Mesenchymal stem cell (in vitro differentiated cells and primary cell): ENCODE measurements at regions not wholly inside any gene's neighbourhood (a gene's known extent, or its start where the extent isn't known, plus 50 kb on each side); places are given as distances from the start of the nearest gene placed in this dataset.

Experiments
- DNase-seq: peaks from one replicate; pipeline ENCODE4 v3.0.0-alpha.2; 2013
- H2AFZ ChIP-seq: one replicate; pipeline ENCODE4 v1.6.1; 2013; ENCODE audit warnings: low read depth, mild to moderate bottlenecking, control low read depth, inconsistent platforms, low read length, moderate library complexity
- H2AK5ac ChIP-seq: 2 replicates; pipeline ENCODE4 v1.6.1; 2013; ENCODE audit warnings: low read length, moderate library complexity, mild to moderate bottlenecking, inconsistent platforms; ENCODE audit not compliant: severe bottlenecking
- H2BK120ac ChIP-seq: one replicate; pipeline ENCODE4 v1.6.1; 2013; ENCODE audit warnings: low read depth, mild to moderate bottlenecking, inconsistent platforms, low read length, moderate library complexity
- H2BK12ac ChIP-seq, 2 experiments: one replicate each; pipeline ENCODE4 v1.6.1; 2013; ENCODE audit warnings: inconsistent platforms in 2 of 2, low read length in 2 of 2, mild to moderate bottlenecking in 2 of 2, moderate library complexity in 2 of 2, control low read depth in 1 of 2
- H2BK15ac ChIP-seq: one replicate; pipeline ENCODE4 v1.6.1; 2013; ENCODE audit warnings: mild to moderate bottlenecking, low read depth, inconsistent platforms; ENCODE audit not compliant: poor library complexity, severe bottlenecking
- H2BK5ac ChIP-seq: 2 replicates; pipeline ENCODE4 v1.6.1; 2013; ENCODE audit warnings: low read depth, mild to moderate bottlenecking, low read length, control low read depth, inconsistent platforms; ENCODE audit not compliant: poor library complexity, severe bottlenecking
- H3K14ac ChIP-seq, 2 experiments: one replicate each; pipeline ENCODE4 v1.6.1; 2013; ENCODE audit warnings: inconsistent platforms in 2 of 2, low read length in 2 of 2, control low read depth in 1 of 2, mild to moderate bottlenecking in 1 of 2, moderate library complexity in 1 of 2
- H3K18ac ChIP-seq, 2 experiments: one replicate each; pipeline ENCODE4 v1.6.1; 2013; ENCODE audit warnings: inconsistent platforms in 2 of 2, low read length in 2 of 2, control low read depth in 1 of 2, low read depth in 1 of 2, mild to moderate bottlenecking in 1 of 2
- H3K23ac ChIP-seq, 2 experiments: one replicate each; pipeline ENCODE4 v1.6.1; 2013; ENCODE audit warnings: inconsistent platforms in 2 of 2, low read length in 2 of 2, mild to moderate bottlenecking in 2 of 2, moderate library complexity in 2 of 2, control low read depth in 1 of 2
- H3K27ac ChIP-seq: 2 replicates; pipeline ENCODE4 v1.5.1; 2013; ENCODE audit warnings: mild to moderate bottlenecking, moderate library complexity, low read length, control low read depth, inconsistent platforms; ENCODE audit not compliant: poor library complexity, severe bottlenecking
- H3K27me3 ChIP-seq, 2 experiments: 2 replicates each; pipeline versions ENCODE4 v1.6.1 to v1.7.0; 2013; ENCODE audit warnings: low read length in 2 of 2, mild to moderate bottlenecking in 2 of 2, moderate library complexity in 2 of 2, control low read depth in 1 of 2, inconsistent platforms in 1 of 2; ENCODE audit not compliant: control insufficient read depth in 1 of 2, insufficient read depth in 1 of 2
- H3K36me3 ChIP-seq, 2 experiments: 2 replicates each; pipeline versions ENCODE4 v1.6.1 to v1.7.0; 2013; ENCODE audit warnings: low read length in 2 of 2, control low read depth in 1 of 2, inconsistent platforms in 1 of 2, low read depth in 1 of 2, mild to moderate bottlenecking in 1 of 2; ENCODE audit not compliant: insufficient read depth in 2 of 2, control insufficient read depth in 1 of 2
- H3K4ac ChIP-seq, 2 experiments: one replicate each; pipeline ENCODE4 v1.6.1; 2013; ENCODE audit warnings: inconsistent platforms in 2 of 2, low read length in 2 of 2, mild to moderate bottlenecking in 2 of 2, moderate library complexity in 2 of 2, control low read depth in 1 of 2, low read depth in 1 of 2
- H3K4me1 ChIP-seq: 2 replicates; pipeline ENCODE4 v1.6.1; 2013; ENCODE audit warnings: low read depth, low read length, control low read depth; ENCODE audit not compliant: control insufficient read depth, insufficient read depth
- H3K4me2 ChIP-seq: 2 replicates; pipeline ENCODE4 v1.6.1; 2013; ENCODE audit warnings: low read length, mild to moderate bottlenecking, inconsistent platforms; ENCODE audit not compliant: poor library complexity, severe bottlenecking
- H3K4me3 ChIP-seq, 2 experiments: 2 replicates each; pipeline versions ENCODE4 v1.5.1 to v1.7.0; 2013; ENCODE audit warnings: low read length in 2 of 2, mild to moderate bottlenecking in 2 of 2, control low read depth in 1 of 2, low read depth in 1 of 2; ENCODE audit not compliant: insufficient read depth in 1 of 2
- H3K79me1 ChIP-seq: replicated peaks from 2 replicates; pipeline ENCODE4 v1.6.1; 2013; ENCODE audit warnings: mild to moderate bottlenecking, control low read depth, low read length, inconsistent platforms; ENCODE audit not compliant: poor library complexity, severe bottlenecking
- H3K9ac ChIP-seq: 2 replicates; pipeline ENCODE4 v1.7.0; 2013; ENCODE audit warnings: mild to moderate bottlenecking, low read length, moderate library complexity
- H3K9me3 ChIP-seq: 2 replicates; pipeline ENCODE4 v1.7.0; 2013; ENCODE audit warnings: mild to moderate bottlenecking, low read length; ENCODE audit not compliant: control insufficient read depth
- H4K8ac ChIP-seq: one replicate; pipeline ENCODE4 v1.6.1; 2013; ENCODE audit warnings: inconsistent platforms, mild to moderate bottlenecking, low read length, moderate library complexity
- H4K91ac ChIP-seq: one replicate; pipeline ENCODE4 v1.6.1; 2013; ENCODE audit warnings: mild to moderate bottlenecking, low read length, inconsistent platforms
- WGBS: methylation state at CpG from one replicate; pipeline ENCODE4 v1.1.7; 2013; ENCODE audit warnings: mixed read lengths; 5-methylcytosine and 5-hydroxymethylcytosine counted together

DNA sequence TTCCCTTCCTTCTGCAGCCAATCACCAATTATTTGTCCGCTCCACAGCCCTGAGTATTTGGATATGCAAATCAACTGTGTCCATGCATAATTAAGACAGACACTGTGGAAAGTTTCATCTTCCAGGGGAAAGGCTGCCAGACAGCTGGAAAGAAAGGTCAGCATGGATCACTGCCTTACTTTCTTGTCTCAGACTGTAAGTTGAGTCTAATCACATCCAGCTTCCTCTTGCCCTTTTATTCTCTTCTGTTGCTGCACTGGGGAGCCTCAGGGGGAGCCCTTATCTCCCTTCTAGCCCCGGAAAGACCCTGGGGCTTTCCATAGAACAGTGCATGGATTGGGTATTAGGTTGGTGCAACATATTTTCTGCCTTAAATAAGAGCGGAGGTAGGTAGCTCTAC, 182.9 kb downstream of the OMA1 start:
- H4K8ac ChIP-seq: no peak overlapping the region
- H3K14ac ChIP-seq: no peak overlapping the region
- H2AK5ac ChIP-seq: no peak overlapping the region
- H2BK5ac ChIP-seq: no peak overlapping the region
- H3K4me2 ChIP-seq: no peak overlapping the region
- no peaks in the 10 kb centered on the region for H3K36me3 ChIP-seq
- H3K9me3 ChIP-seq: no peaks in the 10 kb centered on the region
- no peak overlapping the region for H2BK12ac ChIP-seq
- H3K4me1 ChIP-seq: no peaks in the 10 kb centered on the region
- H3K27me3 ChIP-seq: peaks cover 3 to 16% of the 10 kb centered on the region in 2 experiments
- no peak for DNase-seq
- H3K4me3 ChIP-seq: no peak overlapping the region
- 79% methylated on average over 3 of the region's 3 CpGs for WGBS
- H4K91ac ChIP-seq: no peak overlapping the region
- no peak overlapping the region for H2BK120ac ChIP-seq
- no peak overlapping the region for H3K23ac ChIP-seq
- H3K9ac ChIP-seq: no peak overlapping the region
- H3K4ac ChIP-seq: no peak overlapping the region
- no peak overlapping the region for H2BK15ac ChIP-seq
- H2AFZ ChIP-seq: no peak overlapping the region
- no peak overlapping the region for H3K18ac ChIP-seq
- no peaks in the 10 kb centered on the region for H3K79me1 ChIP-seq
- no peak overlapping the region for H3K27ac ChIP-seq

GRCh38 chr1:58361134-58361533, 185.4 kb downstream of the OMA1 start:
- Histone ChIP-seq H4K91ac (no peak overlapping the region), H3K4me3 (no peak overlapping the region), H3K14ac (no peak overlapping the region), H2AFZ (no peak overlapping the region), H3K9ac (no peak overlapping the region), H2BK15ac (no peak overlapping the region), H2BK5ac (no peak overlapping the region), H2BK120ac (no peak overlapping the region), H2AK5ac (no peak overlapping the region), H3K9me3 (no peaks in the 10 kb centered on the region), H3K23ac (no peak overlapping the region), H3K4me1 (no peaks in the 10 kb centered on the region), H3K18ac (no peak overlapping the region), H3K79me1 (no peaks in the 10 kb centered on the region), H3K4ac (no peak overlapping the region), H2BK12ac (no peak overlapping the region), H4K8ac (no peak overlapping the region), H3K27ac (no peak overlapping the region), H3K36me3 (no peaks in the 10 kb centered on the region), H3K4me2 (no peak overlapping the region), H3K27me3 (peaks cover 3 to 16% of the 10 kb centered on the region in 2 experiments)
- 36% methylated on average over 2 of the region's 2 CpGs for WGBS
- DNase-seq: no peak

DNA sequence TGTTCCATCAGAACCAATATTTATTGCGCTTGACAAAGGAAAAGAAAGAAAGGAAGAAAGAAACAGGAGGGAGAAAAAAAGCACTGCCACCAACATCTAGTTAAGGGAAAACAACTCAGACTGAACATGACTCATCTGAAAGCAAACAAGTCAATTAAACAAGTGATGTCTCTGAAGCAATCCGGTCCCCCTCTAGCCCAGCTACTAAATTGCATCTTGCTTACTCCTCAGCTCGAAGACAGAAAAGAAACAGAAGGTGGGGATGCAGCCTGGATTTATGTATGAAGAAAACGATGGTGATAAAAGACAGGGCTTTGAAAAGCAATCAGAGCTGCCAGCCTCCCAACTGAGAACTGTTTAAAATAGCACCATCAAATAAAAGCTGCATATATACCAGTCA, 188.2 kb downstream of the OMA1 start:
- WGBS: 26% methylated on average over 2 of the region's 4 CpGs

GRCh38 chr1:58356402-58356801, 190.1 kb downstream of the OMA1 start:
- Histone ChIP-seq H3K4me1 (no peaks in the 10 kb centered on the region), H3K36me3 (no peaks in the 10 kb centered on the region), H3K4me3 (no peak overlapping the region), H3K9ac (no peak overlapping the region), H2BK12ac (no peak overlapping the region), H4K8ac (no peak overlapping the region), H3K18ac (no peak overlapping the region), H2BK5ac (no peak overlapping the region), H3K9me3 (no peaks in the 10 kb centered on the region), H3K27me3 (peaks cover 3 to 13% of the 10 kb centered on the region in 2 experiments), H2AFZ (no peak overlapping the region), H3K79me1 (no peaks in the 10 kb centered on the region), H2BK15ac (no peak overlapping the region), H3K23ac (no peak overlapping the region), H3K4me2 (no peak overlapping the region), H3K14ac (no peak overlapping the region), H4K91ac (no peak overlapping the region), H3K27ac (no peak overlapping the region), H2AK5ac (no peak overlapping the region), H3K4ac (no peak overlapping the region), H2BK120ac (no peak overlapping the region)
- 70% methylated on average over 2 of the region's 2 CpGs for WGBS
- DNase-seq: no peak

More for the DNA sequence above, 188.2 kb downstream of the OMA1 start:
- Histone ChIP-seq H3K18ac (no peak overlapping the region), H3K23ac (no peak overlapping the region), H3K27ac (no peak overlapping the region), H2BK120ac (no peak overlapping the region), H3K9me3 (no peaks in the 10 kb centered on the region), H4K8ac (no peak overlapping the region), H3K4me1 (no peaks in the 10 kb centered on the region), H2AFZ (no peak overlapping the region), H2BK5ac (no peak overlapping the region), H3K27me3 (peaks cover 3 to 13% of the 10 kb centered on the region in 2 experiments), H4K91ac (no peak overlapping the region), H2AK5ac (no peak overlapping the region), H3K4me2 (no peak overlapping the region), H3K4ac (no peak overlapping the region), H3K9ac (no peak overlapping the region), H2BK12ac (no peak overlapping the region), H3K79me1 (no peaks in the 10 kb centered on the region), H3K14ac (no peak overlapping the region), H3K4me3 (no peak overlapping the region), H3K36me3 (no peaks in the 10 kb centered on the region), H2BK15ac (no peak overlapping the region)
- peak; percentile 30 for DNase-seq
